ENCODE measurements at regions not wholly inside any gene's neighbourhood (a gene's known extent, or its start where the extent isn't known, plus 50 kb on each side); places are given as distances from the start of the nearest gene placed in this dataset.

- no peaks in the 10 kb centered on the region for H3K27me3 ChIP-seq (ENCODE audit: control insufficient read depth, extremely low read depth, insufficient read depth, low read length)
- no peak overlapping the region for H3K27ac ChIP-seq (ENCODE audit: control insufficient read depth, insufficient read depth, low read length)
- TF ChIP-seq EZH2 (IDR thresholded peaks at IDR 0.05; ENCODE audit: low read length) (no peak), CTCF (optimal IDR thresholded peaks at IDR 0.05 in 1 of 3, IDR thresholded peaks at IDR 0.05 in 1 of 3, conservative IDR thresholded peaks at IDR 0.05 in 1 of 3; ENCODE audit: extremely low read depth in 1 of 3, insufficient read depth in 2 of 3, low read length in 3 of 3) (no peak)
- no peak overlapping the region for H3K4me2 ChIP-seq (ENCODE audit: control insufficient read depth, extremely low read depth, insufficient read depth, low read depth, low read length)
- no peak overlapping the region for H3K9ac ChIP-seq (ENCODE audit: control insufficient read depth, extremely low read depth, insufficient read depth, low read length)
- H3K4me1 ChIP-seq (ENCODE audit: control insufficient read depth, extremely low read depth, insufficient read depth, low read length): no peaks in the 10 kb centered on the region
- H4K20me1 ChIP-seq (ENCODE audit: control insufficient read depth, extremely low read depth, insufficient read depth, low read length): no peaks in the 10 kb centered on the region
- H3K36me3 ChIP-seq (ENCODE audit: control insufficient read depth in 2 of 2, extremely low read depth in 1 of 2, insufficient read depth in 2 of 2, low read length in 2 of 2): no peaks in the 10 kb centered on the region
- no peaks in the 10 kb centered on the region for H3K9me1 ChIP-seq (ENCODE audit: control insufficient read depth, extremely low read depth, insufficient read depth, low read length)
- H3K9me3 ChIP-seq (ENCODE audit: control insufficient read depth, low read depth, low read length): no peaks in the 10 kb centered on the region
- H3K4me3 ChIP-seq (ENCODE audit: control insufficient read depth in 2 of 3, extremely low read depth in 1 of 3, insufficient read depth in 2 of 3, low read depth in 1 of 3, low read length in 3 of 3): no peak overlapping the region
- DNase-seq (ENCODE audit: low read depth, low spot score): no peak
- dilution Hi-C loops (cut with MboI; ENCODE audit: extremely low pct_ligation_motif_present, low sequenced_read_pairs): no loop called here
- H3K79me2 ChIP-seq (ENCODE audit: control insufficient read depth, insufficient read depth, low read length): no peaks in the 10 kb centered on the region
- no peak for FAIRE-seq
- H2AFZ ChIP-seq (ENCODE audit: control insufficient read depth, low read length): no peak overlapping the region
These were observed 337.5 kb upstream of the CNTNAP2 start for GRCh38 chr7:145779140-145779539.

- H3K9ac ChIP-seq (ENCODE audit: control insufficient read depth, extremely low read depth, insufficient read depth, low read length): no peak overlapping the region
- H3K4me3 ChIP-seq (ENCODE audit: control insufficient read depth in 2 of 3, extremely low read depth in 1 of 3, insufficient read depth in 2 of 3, low read depth in 1 of 3, low read length in 3 of 3): no peak overlapping the region
- no peak for DNase-seq (ENCODE audit: low read depth, low spot score)
- no peaks in the 10 kb centered on the region for H3K9me3 ChIP-seq (ENCODE audit: control insufficient read depth, low read depth, low read length)
- H3K4me1 ChIP-seq (ENCODE audit: control insufficient read depth, extremely low read depth, insufficient read depth, low read length): no peaks in the 10 kb centered on the region
- H2AFZ ChIP-seq (ENCODE audit: control insufficient read depth, low read length): no peak overlapping the region
- H3K9me1 ChIP-seq (ENCODE audit: control insufficient read depth, extremely low read depth, insufficient read depth, low read length): no peaks in the 10 kb centered on the region
- no peak overlapping the region for H3K27ac ChIP-seq (ENCODE audit: control insufficient read depth, insufficient read depth, low read length)
- H3K79me2 ChIP-seq (ENCODE audit: control insufficient read depth, insufficient read depth, low read length): no peaks in the 10 kb centered on the region
- no peak overlapping the region for H3K4me2 ChIP-seq (ENCODE audit: control insufficient read depth, extremely low read depth, insufficient read depth, low read depth, low read length)
- dilution Hi-C loops (cut with MboI; ENCODE audit: extremely low pct_ligation_motif_present, low sequenced_read_pairs): no loop called here
- no peaks in the 10 kb centered on the region for H3K27me3 ChIP-seq (ENCODE audit: control insufficient read depth, extremely low read depth, insufficient read depth, low read length)
- no peaks in the 10 kb centered on the region for H3K36me3 ChIP-seq (ENCODE audit: control insufficient read depth in 2 of 2, extremely low read depth in 1 of 2, insufficient read depth in 2 of 2, low read length in 2 of 2)
- no peaks in the 10 kb centered on the region for H4K20me1 ChIP-seq (ENCODE audit: control insufficient read depth, extremely low read depth, insufficient read depth, low read length)
- no peak for FAIRE-seq
- no peak for TF ChIP-seq EZH2 (IDR thresholded peaks at IDR 0.05; ENCODE audit: low read length)
- no peak for TF ChIP-seq CTCF (optimal IDR thresholded peaks at IDR 0.05 in 1 of 3, IDR thresholded peaks at IDR 0.05 in 1 of 3, conservative IDR thresholded peaks at IDR 0.05 in 1 of 3; ENCODE audit: extremely low read depth in 1 of 3, insufficient read depth in 2 of 3, low read length in 3 of 3)
These were observed 341.8 kb upstream of the CNTNAP2 start for GRCh38 chr7:145774777-145775176.

Data from keratinocyte (primary cell).